ENCODE measurements at regions not wholly inside any gene's neighbourhood (a gene's known extent, or its start where the extent isn't known, plus 50 kb on each side); places are given as distances from the start of the nearest gene placed in this dataset.

GRCh38 chr9:107584186-107584585 lies 94.6 kb upstream of the KLF4 start (continued):
- TF ChIP-seq ZNF646 (CRISPR knock-in tag; IDR thresholded peaks at IDR 0.05) (no peak), ZNF547 (CRISPR knock-in tag; IDR thresholded peaks at IDR 0.05) (no peak)

- Histone ChIP-seq H3K79me2 (ENCODE audit: insufficient read depth, low read length) (no peaks in the 10 kb centered on the region), H3K9me3 (ENCODE audit: low read length) (no peaks in the 10 kb centered on the region), H3K27me3 (ENCODE audit: control insufficient read depth in 1 of 2, insufficient read depth in 2 of 2, low read length in 2 of 2) (no peaks in the 10 kb centered on the region), H3K27ac (ENCODE audit: extremely low read length, insufficient read depth, low read length) (no peak overlapping the region), H3K36me3 (replicated peaks in 1 of 2; ENCODE audit: control insufficient read depth in 1 of 2, insufficient read depth in 2 of 2, low read length in 2 of 2) (no peaks in the 10 kb centered on the region), H4K20me1 (ENCODE audit: insufficient read depth, low read length) (no peaks in the 10 kb centered on the region), H3K4me3 (replicated peaks in 1 of 3; ENCODE audit: insufficient read depth in 1 of 3, low read depth in 2 of 3, low read length in 3 of 3) (no peak overlapping the region), H3K4me2 (ENCODE audit: low read depth, low read length) (no peak overlapping the region), H3K9ac (ENCODE audit: insufficient read depth, low read depth, low read length) (no peak overlapping the region), H3K4me1 (ENCODE audit: insufficient read depth, low read length) (no peaks in the 10 kb centered on the region), H2AFZ (ENCODE audit: low read length) (no peak overlapping the region)
- DNase-seq (ENCODE audit: low spot score) (no peak), FAIRE-seq (no peak), ATAC-seq (no peak)
- CTCF ChIA-PET (ENCODE audit: low intra/inter-chr PET ratio, low total read pairs), result no interaction called here
- WGBS (ENCODE audit: low lambda C conversion rate), result 52% methylated on average over 5 of the region's 5 CpGs
- intact Hi-C loops (cut with micrococcal nuclease; ENCODE audit: unreplicated experiment) (no loop called here), in situ Hi-C loops (cut with HindIII; ENCODE audit: extremely low pct_ligation_motif_present, low pct_unique_long_range_greater_than_20kb) (no loop called here)
- POLR2A ChIA-PET, result no interaction called here
- BruUV-seq (replicated peaks), result no TSS peak
- no peak for TF ChIP-seq ZNF577 (CRISPR knock-in tag; IDR thresholded peaks at IDR 0.05; ENCODE audit: borderline replicate concordance, low read depth)
- TF ChIP-seq SRSF9 (IDR thresholded peaks at IDR 0.05; ENCODE audit: borderline replicate concordance, insufficient read depth, low read depth, low read length, poor library complexity, severe bottlenecking), result no peak
- no peak for TF ChIP-seq BCLAF1 (IDR thresholded peaks at IDR 0.05)
- no peak for TF ChIP-seq ZSCAN30 (CRISPR knock-in tag; IDR thresholded peaks at IDR 0.05)
- TF ChIP-seq SIX4 (CRISPR knock-in tag; IDR thresholded peaks at IDR 0.05), result no peak
- no peak for TF ChIP-seq HIVEP1 (CRISPR knock-in tag; IDR thresholded peaks at IDR 0.05)
- no peak for TF ChIP-seq ARNT2 (CRISPR knock-in tag; IDR thresholded peaks at IDR 0.05; ENCODE audit: low read depth)
- no peak for TF ChIP-seq ZKSCAN8 (CRISPR knock-in tag; IDR thresholded peaks at IDR 0.05; ENCODE audit: borderline replicate concordance)
- no peak for TF ChIP-seq ZNF251 (CRISPR knock-in tag; IDR thresholded peaks at IDR 0.05)
- no peak for TF ChIP-seq TFAP4 (IDR thresholded peaks at IDR 0.05; ENCODE audit: borderline replicate concordance, low read depth)
Observed at GRCh38 chr9:107577140-107577776, 87.7 kb upstream of the KLF4 start.

All from HepG2 (cell line).